Activated CD8-positive, alpha-beta memory T cell treated with anti-CD3 and anti-CD28 coated beads, Interleukin-2, amount 50 U/mL, for 24 hours (primary cell): ENCODE measurements at regions not wholly inside any gene's neighbourhood (a gene's known extent, or its start where the extent isn't known, plus 50 kb on each side); places are given as distances from the start of the nearest gene placed in this dataset.
A peak's percentile ranks its signal among the peaks of the same experiment; 100 is the strongest.
"Not testable (repeated sequence)": the region's sequence is repeated elsewhere in the genome, so short reads cannot be mapped to it uniquely, and the experiment has no call there.

Source experiments
- DNase-seq: peaks from one replicate; pipeline ENCODE4 v3.0.0-alpha.2; 2020; ENCODE audit errors: extremely low read depth

- no peak for DNase-seq
These were observed 92.2 kb upstream of the NT5E start for GRCh38 chr6:85357651-85358050.

DNA sequence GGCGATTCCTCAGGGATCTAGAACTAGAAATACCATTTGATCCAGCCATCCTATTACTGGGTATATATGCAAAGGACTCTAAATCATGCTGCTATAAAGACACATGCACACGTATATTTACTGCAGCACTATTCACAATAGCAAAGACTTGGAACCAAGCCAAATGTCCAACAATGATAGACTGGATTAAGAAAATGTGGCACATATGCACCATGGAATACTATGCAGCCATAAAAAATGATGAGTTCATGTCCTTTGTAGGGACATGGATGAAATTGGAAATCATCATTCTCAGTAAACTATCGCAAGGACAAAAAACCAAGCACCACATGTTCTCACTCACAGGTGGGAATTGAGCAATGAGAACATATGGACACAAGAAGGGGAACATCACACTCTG, 93.1 kb upstream of the NT5E start:
- not testable (repeated sequence) for DNase-seq

DNA sequence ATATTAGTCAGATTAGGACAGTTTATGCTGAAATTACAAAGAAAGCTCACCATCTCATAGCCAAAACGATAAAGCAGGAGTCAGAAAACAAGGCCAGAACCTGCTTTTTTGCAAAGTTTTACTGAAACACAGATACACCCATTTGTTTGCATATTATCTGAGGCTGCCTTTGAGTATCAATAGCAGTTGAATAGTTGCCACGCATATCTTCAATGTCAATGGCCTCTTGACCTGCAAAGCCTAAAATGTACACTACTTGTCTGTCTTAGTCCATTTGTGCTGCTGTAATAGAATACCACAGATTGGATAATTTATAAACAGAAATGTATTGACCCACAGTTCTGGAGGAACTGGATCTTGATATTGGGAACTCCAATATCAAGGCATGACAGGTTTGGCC, 94.1 kb upstream of the NT5E start:
- DNase-seq = no peak

GRCh38 chr6:85354761-85355618, 94.9 kb upstream of the NT5E start:
- DNase-seq = peak; percentile 23

DNA sequence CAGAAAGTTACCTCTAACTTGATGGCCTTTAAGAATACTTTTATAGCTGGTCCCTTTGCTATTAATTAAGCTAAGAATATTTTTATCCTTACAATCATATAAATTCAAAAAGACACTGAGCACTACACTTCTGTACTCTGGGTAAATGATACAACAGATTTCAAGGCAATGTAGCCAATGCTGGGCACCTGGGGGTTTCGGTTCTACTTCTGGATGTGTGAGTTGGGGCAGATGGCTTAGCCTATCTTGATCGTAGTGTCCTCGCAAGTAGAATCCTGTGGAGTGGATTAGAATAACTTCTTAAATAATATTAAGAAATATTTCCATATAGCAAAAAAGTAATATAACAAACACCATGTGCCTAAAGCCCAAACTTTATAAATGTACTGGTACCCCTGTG, 96.9 kb upstream of the NT5E start:
- DNase-seq = no peak

- no peak for DNase-seq
These were observed 101.2 kb upstream of the NT5E start for GRCh38 chr6:85348643-85349042.

DNA sequence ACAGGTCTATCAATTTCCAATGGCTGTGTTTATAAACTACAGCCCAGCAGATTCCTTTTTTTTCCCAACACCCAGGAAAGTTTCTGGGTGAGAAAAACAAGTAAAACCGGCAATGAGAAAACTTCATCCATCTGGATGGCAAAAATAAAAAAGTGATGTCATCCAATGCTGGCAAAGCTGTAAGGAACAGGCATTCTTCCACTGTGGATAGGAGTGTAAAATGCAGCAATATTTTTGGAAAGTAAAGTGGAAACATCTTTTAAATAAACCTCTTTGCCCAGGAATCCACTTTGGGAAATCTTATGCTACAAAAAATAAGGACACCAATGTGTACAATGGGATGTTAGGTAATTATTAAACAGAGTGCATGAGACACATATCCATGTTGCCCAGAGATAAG, 102.1 kb upstream of the NT5E start:
- no peak for DNase-seq

GRCh38 chr6:85346196-85346595, 103.7 kb upstream of the NT5E start:
- no peak for DNase-seq

DNA sequence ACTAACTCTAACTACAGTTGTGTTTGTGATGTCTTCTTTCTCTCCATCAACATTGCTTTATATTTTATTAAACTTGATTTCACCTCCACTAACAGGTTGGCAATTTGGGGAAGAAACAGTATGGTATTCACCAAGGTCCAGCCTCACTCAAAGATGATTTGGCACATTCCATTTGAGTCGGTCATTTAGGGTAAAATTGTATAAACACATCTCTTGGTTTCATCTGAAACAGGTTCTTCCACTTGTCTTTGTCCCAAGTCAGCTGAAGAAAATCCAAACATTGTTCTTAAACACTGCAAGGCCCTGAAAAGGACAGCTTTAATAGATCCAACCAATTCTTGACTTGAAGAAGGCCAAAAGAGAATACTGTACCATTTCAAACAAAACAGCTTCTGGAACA, 104.9 kb upstream of the NT5E start:
- DNase-seq = no peak

GRCh38 chr6:85343428-85343827, 106.5 kb upstream of the NT5E start:
- no peak for DNase-seq

DNA sequence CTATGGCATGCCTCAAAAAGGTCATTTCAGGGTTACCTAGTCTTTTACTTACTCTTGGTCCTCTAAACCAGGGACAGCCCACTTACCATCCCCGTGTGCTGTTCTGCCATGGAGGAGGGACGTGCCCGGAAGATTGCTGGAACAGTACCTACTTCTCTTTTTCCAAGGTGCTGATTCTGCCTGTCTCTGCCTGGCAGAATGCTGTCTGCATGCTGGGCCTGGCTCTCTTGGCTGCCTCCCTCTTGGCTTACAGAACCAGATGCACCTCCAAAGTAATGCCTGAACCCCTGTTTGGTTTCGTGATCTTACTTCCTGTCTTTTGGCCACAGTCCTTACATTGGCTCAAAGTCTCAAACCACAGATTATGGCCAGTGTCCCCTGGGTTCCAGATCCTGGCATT, 120.7 kb upstream of the NT5E start:
- DNase-seq = no peak

GRCh38 chr6:85325811-85326210, 124.1 kb upstream of the NT5E start:
- DNase-seq = not testable (repeated sequence)

GRCh38 chr6:85323435-85324040, 126.3 kb upstream of the NT5E start:
- peak; percentile 57 for DNase-seq

DNA sequence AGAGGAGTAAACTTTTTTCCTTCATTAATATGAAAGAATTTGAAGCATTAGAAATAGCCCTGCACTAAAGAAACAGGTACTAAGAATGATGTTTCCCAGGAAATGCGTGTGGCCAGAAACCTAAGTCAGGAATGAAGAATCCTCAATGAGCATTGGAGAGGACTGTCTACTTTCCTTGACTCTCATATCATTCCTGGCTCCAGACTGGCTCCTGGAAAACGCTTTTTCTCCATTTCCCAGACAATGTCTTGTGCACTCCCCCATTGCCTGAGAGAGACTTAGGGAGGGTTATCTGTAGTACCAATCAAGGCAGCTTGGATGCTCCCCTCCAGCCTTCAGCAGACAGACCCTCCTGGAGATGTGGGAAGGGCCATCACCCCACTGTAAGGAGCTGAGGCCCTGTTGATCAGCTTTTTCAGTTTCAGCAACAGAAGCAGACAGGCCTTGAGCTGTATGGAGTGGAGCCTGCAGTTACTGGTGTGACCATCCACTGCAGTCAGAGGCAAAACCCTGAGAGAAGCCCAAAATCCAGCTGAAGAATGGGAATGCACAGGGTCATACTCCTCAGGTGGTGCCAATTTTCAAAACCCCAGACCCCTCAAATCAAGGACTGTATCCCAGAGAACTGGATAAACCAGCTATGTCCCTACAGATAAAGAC, 127.3 kb upstream of the NT5E start:
- no peak for DNase-seq

DNA sequence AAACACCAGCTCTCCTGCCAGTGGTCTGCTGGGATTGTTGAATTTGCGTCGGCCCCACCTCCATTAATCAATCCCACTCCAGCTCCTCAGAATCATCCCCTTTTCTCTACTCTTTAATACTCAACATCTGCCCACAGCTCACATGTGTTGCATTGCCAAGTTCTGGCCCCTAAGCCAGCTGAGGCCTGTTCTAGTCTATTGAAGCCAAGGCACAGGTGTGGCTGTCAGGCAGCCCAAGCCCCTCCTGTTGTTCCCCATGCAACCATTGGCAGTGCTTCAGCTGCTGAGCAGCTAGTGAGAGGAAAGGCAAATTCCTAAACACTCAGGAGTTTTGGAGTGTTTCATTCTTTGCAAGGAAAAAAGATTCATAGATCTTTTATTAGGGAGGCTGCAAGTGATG, 128.0 kb upstream of the NT5E start:
- no peak for DNase-seq

DNA sequence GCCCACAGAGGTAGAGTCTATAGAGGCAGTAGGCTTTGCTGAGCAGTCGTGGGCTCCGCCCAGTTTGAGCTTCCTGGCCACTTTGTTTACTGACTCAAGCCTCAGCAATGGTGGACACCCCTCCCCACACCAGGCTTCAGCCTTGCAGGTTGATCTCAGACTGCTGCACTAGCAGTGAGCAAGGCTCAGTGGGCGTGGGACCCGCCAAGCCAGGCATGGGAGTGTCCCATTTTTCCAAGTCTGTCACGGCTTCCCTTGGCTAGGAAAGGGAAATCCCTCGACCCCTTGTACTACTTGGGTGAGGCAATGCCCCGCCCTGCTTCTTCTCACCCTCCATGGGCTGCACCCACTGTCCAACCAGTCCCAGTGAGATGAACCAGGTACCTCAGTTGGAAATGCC, 135.3 kb upstream of the NT5E start:
- no peak for DNase-seq

DNA sequence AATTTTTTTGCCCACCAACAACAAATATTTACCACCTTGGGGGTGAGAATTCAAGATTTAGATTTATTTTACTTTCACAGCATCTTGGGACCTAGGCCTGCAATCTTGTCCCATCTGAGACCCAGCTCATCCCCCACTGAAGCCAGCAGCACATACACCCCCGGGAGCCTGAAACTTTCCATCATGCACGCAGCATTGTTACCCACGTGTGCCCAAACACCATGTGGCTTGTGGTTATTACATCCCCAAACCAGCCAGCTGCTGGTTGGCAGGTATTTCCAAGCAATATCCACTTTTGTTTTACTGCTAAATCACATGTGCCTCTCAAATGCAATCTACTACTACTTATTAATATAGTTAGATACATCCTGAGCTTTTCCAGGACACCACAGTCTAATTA, 149.3 kb upstream of the NT5E start:
- no peak for DNase-seq

DNA sequence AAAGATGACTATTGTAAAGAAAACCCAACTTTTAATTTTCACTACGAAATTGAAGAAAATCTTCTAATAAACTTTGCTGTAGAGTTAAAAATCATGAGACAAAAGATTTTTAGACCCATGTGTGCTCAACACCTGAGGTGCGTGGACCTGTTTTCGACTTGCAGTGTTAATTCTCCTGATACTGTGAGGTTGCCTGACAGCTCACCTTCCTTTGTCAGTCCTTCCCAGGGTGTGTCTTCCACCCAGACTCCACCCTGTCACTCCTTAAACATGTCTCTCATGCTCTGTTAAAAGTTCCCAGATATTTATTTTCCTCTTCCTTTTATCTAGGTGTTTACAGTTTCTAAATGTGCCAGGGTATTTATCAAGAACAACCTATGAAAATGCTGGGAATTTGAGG, 151.3 kb upstream of the NT5E start:
- DNase-seq = no peak

- DNase-seq = no peak
These were observed 158.6 kb upstream of the NT5E start for GRCh38 chr6:85291326-85291725.

GRCh38 chr6:85287654-85288053, 162.2 kb upstream of the NT5E start:
- DNase-seq = no peak

GRCh38 chr6:85287158-85287557, 162.7 kb upstream of the NT5E start:
- DNase-seq = no peak

GRCh38 chr6:85286507-85286906, 163.4 kb upstream of the NT5E start:
- not testable (repeated sequence) for DNase-seq

GRCh38 chr6:85285934-85286333, 163.9 kb upstream of the NT5E start:
- DNase-seq = no peak
